Endodermal cell (in vitro differentiated cells): ENCODE measurements at regions not wholly inside any gene's neighbourhood (a gene's known extent, or its start where the extent isn't known, plus 50 kb on each side); places are given as distances from the start of the nearest gene placed in this dataset.

Experiments used
- DNase-seq: peaks from one replicate; pipeline ENCODE4 v3.0.0-alpha.2; 2017
- H3K27ac ChIP-seq: 2 replicates; pipeline ENCODE4 v1.5.1; 2013; ENCODE audit warnings: mild to moderate bottlenecking, low read depth, low read length, moderate library complexity
- H3K27me3 ChIP-seq: 2 replicates; pipeline ENCODE4 v1.6.1; 2013; ENCODE audit warnings: mild to moderate bottlenecking, low read length, moderate library complexity; ENCODE audit not compliant: insufficient read depth, control insufficient read depth, poor library complexity, severe bottlenecking
- H3K36me3 ChIP-seq: 2 replicates; pipeline ENCODE4 v1.7.0; 2013; ENCODE audit warnings: mild to moderate bottlenecking, low read length, moderate library complexity; ENCODE audit not compliant: control insufficient read depth, insufficient read depth
- H3K4me1 ChIP-seq: one replicate; pipeline ENCODE4 v1.7.0; 2013; ENCODE audit warnings: low read length; ENCODE audit not compliant: control insufficient read depth, insufficient read depth
- H3K4me3 ChIP-seq: 2 replicates; pipeline ENCODE4 v1.5.1; 2013; ENCODE audit warnings: mild to moderate bottlenecking, low read length, moderate library complexity
- H3K9ac ChIP-seq: 2 replicates; pipeline ENCODE4 v1.6.1; 2013; ENCODE audit warnings: mild to moderate bottlenecking, low read length, moderate library complexity; ENCODE audit not compliant: poor library complexity, severe bottlenecking; ENCODE audit errors: extremely low read depth
- H3K9me3 ChIP-seq: 2 replicates; pipeline ENCODE4 v1.6.1; 2013; ENCODE audit warnings: mild to moderate bottlenecking, low read length, moderate library complexity; ENCODE audit not compliant: control insufficient read depth
- H3K27ac Mint-ChIP-seq: 2 replicates; pipeline ENCODE4 v1.8.0; 2020; ENCODE audit warnings: mixed read lengths
- H3K27me3 Mint-ChIP-seq: 2 replicates; pipeline ENCODE4 v1.8.0; 2021; ENCODE audit warnings: mild to moderate bottlenecking, mixed read lengths; ENCODE audit not compliant: insufficient read depth
- H3K36me3 Mint-ChIP-seq: 2 replicates; pipeline ENCODE4 v1.8.0; 2020; ENCODE audit warnings: low read depth, mixed read lengths
- H3K4me1 Mint-ChIP-seq: 2 replicates; pipeline ENCODE4 v1.8.0; 2020; ENCODE audit warnings: mixed read lengths
- H3K4me3 Mint-ChIP-seq: 2 replicates; pipeline ENCODE4 v1.8.0; 2020; ENCODE audit warnings: mild to moderate bottlenecking, moderate library complexity, mixed read lengths
- H3K9me3 Mint-ChIP-seq: 2 replicates; pipeline ENCODE4 v1.8.0; 2020; ENCODE audit warnings: mild to moderate bottlenecking, mixed read lengths
- CTCF ChIP-seq: fragments of 200-600 bp; sonication (generic); conservative IDR thresholded peaks from 2 replicates; pipeline ENCODE4 v1.5.0; 2021; ENCODE audit warnings: antibody characterized with exemption, mild to moderate bottlenecking
- WGBS, 2 experiments: methylation state at CpG; one replicate each; pipeline versions ENCODE4 v1.1.5 to v1.1.7; 2013; ENCODE audit warnings: missing lambda C conversion rate in 2 of 2, mixed read lengths in 1 of 2; ENCODE audit not compliant: insufficient coverage in 1 of 2, insufficient read length in 1 of 2; 5-methylcytosine and 5-hydroxymethylcytosine counted together

- 93% methylated on average over 2 of the region's 2 CpGs; no CpG with 5 or more reads in 1 of the 2 experiments for WGBS, 2 experiments
- peaks cover 2% of the 10 kb centered on the region for H3K27me3 Mint-ChIP-seq
- Histone ChIP-seq H3K4me3 (no peak overlapping the region), H3K9ac (no peak overlapping the region), H3K9me3 (no peaks in the 10 kb centered on the region), H3K4me1 (no peaks in the 10 kb centered on the region), H3K27me3 (no peaks in the 10 kb centered on the region), H3K36me3 (no peaks in the 10 kb centered on the region), H3K27ac (no peak overlapping the region)
- no peak for DNase-seq
- H3K36me3 Mint-ChIP-seq, result no peaks in the 10 kb centered on the region
- peaks cover 9% of the 10 kb centered on the region for H3K4me1 Mint-ChIP-seq
- H3K27ac Mint-ChIP-seq, result no peak overlapping the region
- H3K4me3 Mint-ChIP-seq, result no peak overlapping the region
- H3K9me3 Mint-ChIP-seq, result peaks cover 3% of the 10 kb centered on the region
- TF ChIP-seq CTCF, result no peak
Measured at GRCh38 chr17:69608141-69608540, 193.6 kb downstream of the MAP2K6 start.

DNA sequence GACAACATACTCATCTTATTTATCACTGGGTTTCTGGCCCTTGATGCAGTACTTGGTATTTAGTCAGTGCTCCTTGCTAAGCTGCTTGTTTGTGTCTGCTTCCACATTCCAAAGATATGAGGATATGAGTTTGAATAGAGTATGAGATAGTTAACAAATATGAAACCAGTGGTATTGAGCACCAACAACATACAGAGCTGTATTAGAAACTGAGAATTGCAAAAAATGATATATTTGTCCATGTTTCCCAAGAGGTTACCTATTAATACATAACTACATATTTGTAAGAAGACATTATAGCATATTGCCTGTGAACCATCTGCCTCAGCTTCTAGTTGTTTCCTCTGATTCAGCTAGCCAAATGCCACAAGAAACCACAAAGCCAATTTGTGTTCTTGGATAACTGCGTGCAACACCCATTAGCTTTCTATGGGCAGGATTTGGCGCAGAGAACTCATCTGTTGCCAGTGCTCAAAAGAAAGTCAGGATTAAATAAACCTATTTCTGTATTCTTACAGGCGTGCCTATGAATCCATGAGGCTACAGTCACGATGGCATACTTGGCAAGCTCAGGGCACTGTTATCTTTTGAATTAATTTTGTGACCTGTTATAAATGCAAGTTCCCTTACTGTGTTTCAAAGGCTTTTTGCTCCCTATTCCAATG is 194.4 kb downstream of the MAP2K6 start:
- no peak overlapping the region for H3K4me3 ChIP-seq
- no peak for DNase-seq
- Mint-ChIP-seq H3K4me1 (peaks cover 9% of the 10 kb centered on the region), H3K4me3 (no peak overlapping the region), H3K27me3 (peaks cover 2% of the 10 kb centered on the region), H3K36me3 (no peaks in the 10 kb centered on the region), H3K9me3 (peaks cover 3% of the 10 kb centered on the region), H3K27ac (no peak overlapping the region)
- TF ChIP-seq CTCF, result no peak
- no peak overlapping the region for H3K9ac ChIP-seq
- no peaks in the 10 kb centered on the region for H3K9me3 ChIP-seq
- no peak overlapping the region for H3K27ac ChIP-seq
- 93 to 94% methylated on average over 4 of the region's 4 CpGs for WGBS, 2 experiments
- no peaks in the 10 kb centered on the region for H3K4me1 ChIP-seq
- no peaks in the 10 kb centered on the region for H3K27me3 ChIP-seq
- H3K36me3 ChIP-seq, result no peaks in the 10 kb centered on the region

DNA sequence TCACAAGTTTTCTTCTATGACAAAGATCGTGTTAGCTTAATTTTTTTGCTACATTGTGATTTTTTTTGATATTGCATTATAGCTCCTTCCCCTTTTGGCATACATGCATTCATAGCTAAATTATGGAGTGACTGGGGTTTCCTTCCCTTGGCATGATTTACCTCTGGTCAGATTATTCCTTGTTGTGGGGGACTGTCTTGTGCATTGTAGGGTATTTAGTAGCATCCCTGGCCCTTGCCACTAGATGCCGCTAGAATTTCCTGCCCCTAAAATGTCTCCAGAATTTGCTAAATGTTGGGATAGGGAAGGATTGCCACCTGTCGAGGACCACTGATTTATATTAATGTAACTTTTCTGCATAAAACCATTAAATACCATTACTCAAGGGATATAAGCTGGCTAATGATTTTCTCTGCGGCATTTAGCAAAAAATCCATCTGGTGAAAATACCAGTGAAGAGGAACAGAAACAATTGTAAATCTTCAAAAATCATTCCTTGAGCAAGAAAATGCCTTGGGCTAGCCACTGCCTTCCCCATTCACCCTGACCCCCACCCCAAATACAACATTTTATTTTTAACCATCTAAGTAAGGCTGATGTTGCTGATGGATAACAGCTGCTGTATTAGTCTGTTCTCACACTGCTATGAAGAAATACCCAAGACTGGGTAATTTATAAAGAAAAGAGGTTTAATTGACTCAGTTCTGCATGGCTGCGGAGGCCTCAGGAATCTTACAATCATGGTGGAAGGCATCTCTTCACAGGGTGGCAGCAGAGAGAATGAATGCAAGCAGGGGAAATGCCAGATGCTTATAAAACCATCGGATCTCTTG is 195.2 kb downstream of the MAP2K6 start:
- peak; percentile 74 for DNase-seq
- no peaks in the 10 kb centered on the region for H3K27me3 ChIP-seq
- Mint-ChIP-seq H3K27ac (no peak overlapping the region), H3K36me3 (no peaks in the 10 kb centered on the region), H3K4me3 (no peak overlapping the region), H3K9me3 (peaks cover 4% of the 10 kb centered on the region), H3K27me3 (peaks cover 2% of the 10 kb centered on the region), H3K4me1 (peaks cover 9% of the 10 kb centered on the region)
- no peak overlapping the region for H3K27ac ChIP-seq
- H3K4me1 ChIP-seq, result no peaks in the 10 kb centered on the region
- 81 to 94% methylated on average over 2 to 6 of the region's 6 CpGs for WGBS, 2 experiments
- peak; percentile 80 for TF ChIP-seq CTCF
- H3K9me3 ChIP-seq, result no peaks in the 10 kb centered on the region
- H3K4me3 ChIP-seq, result no peak overlapping the region
- no peaks in the 10 kb centered on the region for H3K36me3 ChIP-seq
- H3K9ac ChIP-seq, result no peak overlapping the region
